Gastrocnemius medialis (tissue), 4 donors: ENCODE measurements at regions not wholly inside any gene's neighbourhood (a gene's known extent, or its start where the extent isn't known, plus 50 kb on each side); places are given as distances from the start of the nearest gene placed in this dataset.

Source experiments
- CTCF ChIP-seq, 5 experiments: fragments of 450-650 bp in 3 of 5; fragments of 200-600 bp in 2 of 5; sonication (generic) in 2 of 5; IDR thresholded peaks in 4 of 5; conservative IDR thresholded peaks in 1 of 5; 1 replicate in 4 of 5; 2 replicates in 1 of 5; pipeline ENCODE4 v1.5.1; 2016 to 2019; ENCODE audit warnings: antibody characterized with exemption in 5 of 5, mild to moderate bottlenecking in 3 of 5, moderate library complexity in 3 of 5
- POLR2A ChIP-seq, 2 donors: fragments of 450-650 bp; IDR thresholded peaks; one replicate each; pipeline ENCODE4 v1.6.1; 2017; ENCODE audit warnings: antibody characterized with exemption in 2 of 2, mild to moderate bottlenecking in 2 of 2, moderate library complexity in 2 of 2

GRCh38 chr2:122266636-122267035, 511.2 kb downstream of the TSN start:
- TF ChIP-seq CTCF (IDR thresholded peaks at IDR 0.05 in 4 of 5, conservative IDR thresholded peaks at IDR 0.05 in 1 of 5) (no peak), POLR2A (IDR thresholded peaks at IDR 0.05) (no peak)
